CD4-positive, alpha-beta memory T cell (primary cell): ENCODE measurements at regions not wholly inside any gene's neighbourhood (a gene's known extent, or its start where the extent isn't known, plus 50 kb on each side); places are given as distances from the start of the nearest gene placed in this dataset.
"Not testable (repeated sequence)": the region's sequence is repeated elsewhere in the genome, so short reads cannot be mapped to it uniquely, and the experiment has no call there.

Experiments
- CTCF ChIA-PET: fragments of 350-600 bp; sonication (Branson Sonifier 250); formaldehyde crosslinking; loops from one replicate; lab custom pipeline; 2021; ENCODE audit warnings: inconsistent platforms; ENCODE audit not compliant: partially characterized antibody; lab: Charles Lee
- POLR2A ChIA-PET: fragments of 350-600 bp; sonication (Branson Sonifier 250); formaldehyde crosslinking; loops from one replicate; lab custom pipeline; 2021; ENCODE audit not compliant: partially characterized antibody; lab: Charles Lee
- DNase-seq, 5 donors: peaks; one replicate each; pipeline versions ENCODE4 v3.0.0 to v3.0.0-alpha.2; 2020 to 2022; ENCODE audit warnings: mixed read lengths in 1 of 5
- H3K27ac ChIP-seq: one replicate; pipeline ENCODE4 v1.7.0; 2013; ENCODE audit warnings: low read depth, low read length
- H3K27me3 ChIP-seq: 2 replicates; pipeline ENCODE4 v1.7.0; 2013; ENCODE audit warnings: mild to moderate bottlenecking, low read length, moderate library complexity; ENCODE audit not compliant: insufficient read depth
- H3K36me3 ChIP-seq: 2 replicates; pipeline ENCODE4 v1.7.0; 2013; ENCODE audit warnings: mild to moderate bottlenecking, low read length, moderate library complexity; ENCODE audit not compliant: insufficient read depth
- H3K4me1 ChIP-seq: 2 replicates; pipeline ENCODE4 v1.7.0; 2013; ENCODE audit warnings: mild to moderate bottlenecking, low read length, moderate library complexity; ENCODE audit not compliant: insufficient read depth
- H3K4me3 ChIP-seq, 2 donors: one replicate each; pipeline ENCODE4 v1.7.0; 2013; ENCODE audit warnings: low read length in 2 of 2, mild to moderate bottlenecking in 1 of 2
- H3K9me3 ChIP-seq, 2 donors: one replicate each; pipeline ENCODE4 v1.7.0; 2013; ENCODE audit warnings: low read length in 2 of 2, control low read depth in 1 of 2; ENCODE audit not compliant: control insufficient read depth in 1 of 2
- H3K27ac Mint-ChIP-seq, 7 donors: one replicate each; pipeline ENCODE4 v1.8.0; 2020 to 2021; ENCODE audit warnings: mixed read lengths in 7 of 7, mild to moderate bottlenecking in 6 of 7, inconsistent platforms in 3 of 7, moderate library complexity in 3 of 7
- H3K27me3 Mint-ChIP-seq, 2 donors: one replicate each; pipeline ENCODE4 v1.8.0; 2020 to 2021; ENCODE audit warnings: mixed read lengths in 2 of 2
- H3K36me3 Mint-ChIP-seq, 2 donors: one replicate each; pipeline ENCODE4 v1.8.0; 2020 to 2021; ENCODE audit warnings: mixed read lengths in 2 of 2, inconsistent platforms in 1 of 2, mild to moderate bottlenecking in 1 of 2
- H3K4me1 Mint-ChIP-seq, 4 donors: one replicate each; pipeline ENCODE4 v1.8.0; 2020 to 2021; ENCODE audit warnings: mixed read lengths in 4 of 4, mild to moderate bottlenecking in 1 of 4
- H3K4me3 Mint-ChIP-seq, 8 donors: one replicate each; pipeline ENCODE4 v1.8.0; 2020 to 2021; ENCODE audit warnings: mixed read lengths in 8 of 8, mild to moderate bottlenecking in 7 of 8, moderate library complexity in 6 of 8, inconsistent platforms in 3 of 8
- H3K9me3 Mint-ChIP-seq, 8 donors: one replicate each; pipeline ENCODE4 v1.8.0; 2020 to 2021; ENCODE audit warnings: mixed read lengths in 8 of 8, mild to moderate bottlenecking in 5 of 8, inconsistent platforms in 3 of 8, moderate library complexity in 1 of 8
- intact Hi-C: fragments of 100-400 bp; cut with micrococcal nuclease; formaldehyde crosslinking; loops from one replicate; pipeline ENCODE4 v1.15.1; 2023

DNA sequence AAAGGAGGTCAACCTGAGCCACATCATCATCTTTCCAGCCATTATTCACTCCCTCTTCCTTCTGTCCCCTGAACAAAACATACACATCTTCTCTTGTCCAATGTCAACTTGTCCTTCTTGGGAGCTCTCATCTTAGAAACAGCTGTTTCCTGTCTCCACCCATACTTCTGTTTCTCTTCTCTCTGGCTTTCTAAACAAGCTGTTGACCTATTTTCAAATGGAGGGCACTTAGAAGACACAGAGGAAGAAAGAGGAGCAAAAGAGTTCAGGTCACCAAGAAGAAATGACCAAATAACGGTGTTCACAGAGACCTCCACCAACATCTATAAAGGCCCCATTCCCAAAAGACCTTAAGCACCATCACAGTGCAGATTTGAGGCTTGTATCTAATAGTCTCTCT is 355.9 kb upstream of the HNRNPA3 start:
- Mint-ChIP-seq H3K4me1 (peaks cover 26 to 53% (median 42%) of the 10 kb centered on the region in 4 donors), H3K27ac (peak overlapping the region in 5 of 7 donors; percentile 21 to 64 (median 58)), H3K9me3 (peaks cover 0 to 12% (median 0%) of the 10 kb centered on the region in 8 donors), H3K36me3 (no peaks in the 10 kb centered on the region), H3K27me3 (no peaks in the 10 kb centered on the region), H3K4me3 (peak overlapping the region in 7 of 8 donors; percentile 7 to 80 (median 28))
- H3K4me3 ChIP-seq: no peak overlapping the region
- H3K27me3 ChIP-seq: no peaks in the 10 kb centered on the region
- H3K36me3 ChIP-seq: no peaks in the 10 kb centered on the region
- DNase-seq: peak in 1 of 5 donors; percentile 4
- ChIA-PET CTCF (interaction anchor here (1.0 to 1.5 kb wide), 2 partner anchors 14 to 42 kb away, joined by 4 read pairs; no protein-coding TSS in a partner anchor), POLR2A (no interaction called here)
- no peaks in the 10 kb centered on the region for H3K9me3 ChIP-seq
- H3K4me1 ChIP-seq: peaks cover 47% of the 10 kb centered on the region
- no peak overlapping the region for H3K27ac ChIP-seq
- intact Hi-C loops: no loop called here

- no peaks in the 10 kb centered on the region for H3K27me3 ChIP-seq
- H3K27ac ChIP-seq: no peak overlapping the region
- no peaks in the 10 kb centered on the region for H3K4me1 Mint-ChIP-seq
- H3K36me3 Mint-ChIP-seq: no peaks in the 10 kb centered on the region
- H3K4me1 ChIP-seq: no peaks in the 10 kb centered on the region
- ChIA-PET CTCF (no interaction called here), POLR2A (no interaction called here)
- no peak overlapping the region for H3K4me3 ChIP-seq
- no peak overlapping the region for H3K4me3 Mint-ChIP-seq
- H3K36me3 ChIP-seq: no peaks in the 10 kb centered on the region
- no peak for DNase-seq
- peaks cover 4 to 7% of the 10 kb centered on the region in 2 donors for H3K27me3 Mint-ChIP-seq
- H3K9me3 Mint-ChIP-seq: peaks cover 0 to 4% (median under 1%) of the 10 kb centered on the region in 8 donors
- intact Hi-C loops: no loop called here
- H3K27ac Mint-ChIP-seq: no peak overlapping the region
- H3K9me3 ChIP-seq: no peaks in the 10 kb centered on the region
These were observed 347.3 kb upstream of the HNRNPA3 start for GRCh38 chr2:176865336-176865735.

- Mint-ChIP-seq H3K4me1 (no peaks in the 10 kb centered on the region), H3K36me3 (peaks cover 0 to 4% of the 10 kb centered on the region in 2 donors), H3K27ac (no peak overlapping the region), H3K9me3 (peaks cover 7 to 27% (median 25%) of the 10 kb centered on the region in 8 donors), H3K4me3 (no peak overlapping the region), H3K27me3 (peaks cover 5 to 12% of the 10 kb centered on the region in 2 donors)
- no peak overlapping the region for H3K27ac ChIP-seq
- intact Hi-C loops: no loop called here
- H3K27me3 ChIP-seq: no peaks in the 10 kb centered on the region
- H3K4me1 ChIP-seq: no peaks in the 10 kb centered on the region
- H3K4me3 ChIP-seq: no peak overlapping the region
- CTCF ChIA-PET: interaction anchor here (2.0 kb wide), 1 partner anchor 18 kb away, joined by 5 read pairs; no protein-coding TSS in a partner anchor
- POLR2A ChIA-PET: no interaction called here
- H3K9me3 ChIP-seq: no peaks in the 10 kb centered on the region
- H3K36me3 ChIP-seq: no peaks in the 10 kb centered on the region
- no peak for DNase-seq
These were observed 340.2 kb upstream of the HNRNPA3 start for GRCh38 chr2:176872406-176872805.

- Histone ChIP-seq H3K27ac (no peak overlapping the region), H3K27me3 (no peaks in the 10 kb centered on the region), H3K9me3 (no peaks in the 10 kb centered on the region), H3K36me3 (no peaks in the 10 kb centered on the region), H3K4me1 (no peaks in the 10 kb centered on the region), H3K4me3 (no peak overlapping the region)
- no peak for DNase-seq
- ChIA-PET POLR2A (no interaction called here), CTCF (interaction anchor here (2.0 kb wide), 1 partner anchor 19 kb away, joined by 5 read pairs; no protein-coding TSS in a partner anchor)
- H3K27ac Mint-ChIP-seq: peak overlapping the region in 1 of 7 donors; percentile 28
- peaks cover 0 to 4% of the 10 kb centered on the region in 2 donors for H3K36me3 Mint-ChIP-seq
- H3K4me3 Mint-ChIP-seq: no peak overlapping the region
- H3K9me3 Mint-ChIP-seq: peaks cover 7 to 27% (median 25%) of the 10 kb centered on the region in 8 donors
- intact Hi-C loops: no loop called here
- peaks cover 5 to 9% of the 10 kb centered on the region in 2 donors for H3K27me3 Mint-ChIP-seq
- H3K4me1 Mint-ChIP-seq: no peaks in the 10 kb centered on the region
These were observed 339.2 kb upstream of the HNRNPA3 start for GRCh38 chr2:176873403-176873802.

GRCh38 chr2:176876493-176877103 is 336.0 kb upstream of the HNRNPA3 start:
- Mint-ChIP-seq H3K27me3 (peaks cover 2 to 5% of the 10 kb centered on the region in 2 donors), H3K27ac (no peak overlapping the region), H3K4me1 (no peaks in the 10 kb centered on the region), H3K36me3 (no peaks in the 10 kb centered on the region), H3K9me3 (peaks cover 4 to 15% (median 13%) of the 10 kb centered on the region in 8 donors), H3K4me3 (no peak overlapping the region)
- ChIA-PET CTCF (no interaction called here), POLR2A (no interaction called here)
- intact Hi-C loops: no loop called here
- Histone ChIP-seq H3K9me3 (no peaks in the 10 kb centered on the region), H3K27ac (no peak overlapping the region), H3K27me3 (no peaks in the 10 kb centered on the region), H3K4me3 (no peak overlapping the region), H3K4me1 (no peaks in the 10 kb centered on the region), H3K36me3 (no peaks in the 10 kb centered on the region)
- DNase-seq: no peak

GRCh38 chr2:176879426-176879995 is 333.1 kb upstream of the HNRNPA3 start:
- H3K9me3 Mint-ChIP-seq: peaks cover 0 to 5% (median 2%) of the 10 kb centered on the region in 8 donors
- CTCF ChIA-PET: no interaction called here
- no peak overlapping the region for H3K27ac Mint-ChIP-seq
- POLR2A ChIA-PET: no interaction called here
- no peaks in the 10 kb centered on the region for H3K4me1 ChIP-seq
- H3K36me3 Mint-ChIP-seq: no peaks in the 10 kb centered on the region
- H3K27me3 ChIP-seq: no peaks in the 10 kb centered on the region
- H3K36me3 ChIP-seq: no peaks in the 10 kb centered on the region
- H3K4me1 Mint-ChIP-seq: no peaks in the 10 kb centered on the region
- H3K4me3 Mint-ChIP-seq: no peak overlapping the region
- no peak for DNase-seq
- H3K4me3 ChIP-seq: no peak overlapping the region
- H3K27ac ChIP-seq: no peak overlapping the region
- intact Hi-C loops: no loop called here
- H3K9me3 ChIP-seq: no peaks in the 10 kb centered on the region
- H3K27me3 Mint-ChIP-seq: peaks cover 3 to 4% of the 10 kb centered on the region in 2 donors

DNA sequence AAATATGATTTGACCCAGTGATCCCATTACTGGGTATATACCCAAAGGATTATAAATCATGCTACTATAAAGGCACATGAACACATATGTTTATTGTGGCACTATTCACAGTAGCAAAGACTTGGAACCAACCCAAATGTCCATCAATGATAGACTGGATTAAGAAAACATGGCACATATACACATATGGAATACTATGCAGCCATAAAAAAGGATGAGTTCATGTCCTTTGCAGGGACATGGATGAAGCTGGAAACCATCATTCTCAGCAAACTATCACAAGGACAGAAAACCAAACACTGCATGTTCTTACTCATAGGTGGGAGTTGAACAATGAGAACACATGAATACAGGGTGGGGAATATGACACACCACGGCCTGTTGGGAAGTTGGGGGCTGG is 330.5 kb upstream of the HNRNPA3 start:
- H3K4me3 ChIP-seq, POLR2A ChIA-PET, H3K36me3 Mint-ChIP-seq, H3K27me3 Mint-ChIP-seq, H3K36me3 ChIP-seq, H3K9me3 ChIP-seq, H3K4me1 Mint-ChIP-seq, intact Hi-C loops, CTCF ChIA-PET, H3K4me3 Mint-ChIP-seq, H3K27ac Mint-ChIP-seq, H3K27me3 ChIP-seq, DNase-seq, H3K4me1 ChIP-seq, H3K9me3 Mint-ChIP-seq, H3K27ac ChIP-seq: not testable (repeated sequence)
